ENCODE measurements at regions not wholly inside any gene's neighbourhood (a gene's known extent, or its start where the extent isn't known, plus 50 kb on each side); places are given as distances from the start of the nearest gene placed in this dataset.

GRCh38 chr14:58752289-58752688 lies 114.5 kb downstream of the DACT1 start (continued):
- no peak for TF ChIP-seq PBX3 (IDR thresholded peaks at IDR 0.05; ENCODE audit: insufficient replicate concordance, low read depth, low read length)
- TF ChIP-seq HDAC2 (IDR thresholded peaks at IDR 0.05), result no peak
- no peak for TF ChIP-seq FOS (IDR thresholded peaks at IDR 0.05; ENCODE audit: borderline replicate concordance, extremely low read depth, insufficient read length)

DNA sequence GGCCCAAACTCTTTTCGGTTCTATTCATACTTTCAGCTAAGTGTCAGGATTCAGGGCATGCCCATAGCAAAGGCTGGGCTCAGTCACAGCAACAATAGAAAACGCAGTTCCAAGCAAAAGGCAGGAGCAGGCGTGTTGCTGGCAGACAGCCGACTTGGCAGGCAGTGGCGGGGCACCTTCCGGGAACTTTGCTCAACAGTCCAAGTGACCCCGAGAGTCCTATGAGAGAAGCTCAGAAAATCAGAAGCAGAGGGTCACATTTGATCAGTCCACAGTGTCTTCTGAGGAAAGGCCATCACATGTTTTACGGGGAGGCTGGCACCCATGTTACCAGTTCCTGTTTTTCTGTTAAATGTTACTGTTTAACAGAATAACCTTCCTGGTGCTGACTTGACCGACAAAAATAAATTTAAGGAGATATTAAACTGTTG lies 115.0 kb downstream of the DACT1 start:
- FAIRE-seq (no peak), ATAC-seq (no peak), DNase-seq (ENCODE audit: low read depth, low spot score) (no peak)
- RAD21 ChIA-PET (ENCODE audit: unreplicated experiment), result interaction anchor here (1.2 to 2.3 kb wide), 4 partner anchors 19 to 204 kb away, joined by 3 to 9 read pairs (median 6); no protein-coding TSS in a partner anchor
- Histone ChIP-seq H3K9ac (ENCODE audit: control insufficient read depth, insufficient read depth, low read length) (no peak overlapping the region), H3K4me1 (ENCODE audit: control insufficient read depth, insufficient read depth, low read length) (no peaks in the 10 kb centered on the region), H3K9me3 (replicated peaks; ENCODE audit: control insufficient read depth, insufficient read depth, low read length) (no peaks in the 10 kb centered on the region; the same call in 2 of the 3 replicates), H4K20me1 (ENCODE audit: control insufficient read depth, insufficient read depth) (no peaks in the 10 kb centered on the region), H3K79me2 (ENCODE audit: control insufficient read depth, insufficient read depth, low read length) (no peaks in the 10 kb centered on the region), H3K4me2 (ENCODE audit: control insufficient read depth, insufficient read depth) (no peak overlapping the region), H3K36me3 (ENCODE audit: control insufficient read depth in 2 of 2, insufficient read depth in 2 of 2, low read length in 1 of 2) (no peaks in the 10 kb centered on the region), H3K27ac (ENCODE audit: control insufficient read depth, insufficient read depth) (no peak overlapping the region), H3K27me3 (replicated peaks in 1 of 2; ENCODE audit: control insufficient read depth in 2 of 2, insufficient read depth in 2 of 2, low read length in 1 of 2) (no peaks in the 10 kb centered on the region), H3K4me3 (no peak overlapping the region), H2AFZ (ENCODE audit: control insufficient read depth, low read depth, low read length) (no peak overlapping the region)
- in situ Hi-C loops (cut with MboI), result no loop called here
- POLR2A ChIA-PET, result interaction anchor here (0.6 to 1.3 kb wide), 3 partner anchors 10 to 336 kb away, joined by 3 to 4 read pairs (median 3); no protein-coding TSS in a partner anchor
- BruUV-seq (replicated peaks), result no TSS peak
- peak; percentile 67; the same call in 1 of the 2 replicates for TF ChIP-seq SPI1 (IDR thresholded peaks at IDR 0.05; ENCODE audit: borderline replicate concordance, insufficient read depth, low read depth, low read length)
- no peak for TF ChIP-seq STAT3 (IDR thresholded peaks at IDR 0.05; ENCODE audit: low read depth, low read length)
- TF ChIP-seq CBX5 (IDR thresholded peaks at IDR 0.05; ENCODE audit: low read depth), result no peak
- TF ChIP-seq RFX5 (IDR thresholded peaks at IDR 0.05; ENCODE audit: low read depth, low read length), result no peak
- intact Hi-C loops (cut with micrococcal nuclease; ENCODE audit: unreplicated experiment), result no loop called here
- CTCF ChIA-PET, result interaction anchor here (1.1 to 5.0 kb wide), 6 partner anchors 12 to 252 kb away, joined by 3 to 26 read pairs (median 4); no protein-coding TSS in a partner anchor
- WGBS (ENCODE audit: insufficient coverage, insufficient replicate concordance, low lambda C conversion rate, missing lambda C conversion rate), result 14% methylated on average over 9 of the region's 9 CpGs
- SMC1A ChIA-PET (ENCODE audit: uncharacterized antibody, unreplicated experiment), result interaction anchor here (1.0 to 5.4 kb wide), 17 partner anchors 10 to 256 kb away, joined by 3 to 64 read pairs (median 4); no protein-coding TSS in a partner anchor

All from GM12878 (cell line).